WTC11 (cell line): ENCODE measurements at regions not wholly inside any gene's neighbourhood (a gene's known extent, or its start where the extent isn't known, plus 50 kb on each side); places are given as distances from the start of the nearest gene placed in this dataset.
"Not testable (repeated sequence)": the region's sequence is repeated elsewhere in the genome, so short reads cannot be mapped to it uniquely, and the experiment has no call there.

ENCODE experiments used
- ATAC-seq: fragments of 200-7000 bp; cut with Tn5 transposase; 2 replicates; pipeline ENCODE4 v1.10.0; 2021; ENCODE audit warnings: mild to moderate bottlenecking, moderate library complexity
- CTCF ChIA-PET: fragments of 300-600 bp; sonication (Branson Sonifier 250); formaldehyde crosslinking; loops from one replicate; lab custom pipeline; 2021; ENCODE audit warnings: antibody characterized with exemption; lab: Charles Lee
- POLR2A ChIA-PET: fragments of 350-600 bp; sonication (Branson Sonifier 250); formaldehyde crosslinking; loops from one replicate; lab custom pipeline; 2021; ENCODE audit warnings: antibody characterized with exemption; lab: Charles Lee
- DNase-seq: peaks from one replicate; pipeline ENCODE4 v3.0.0; 2021; ENCODE audit warnings: low spot score
- H3K27ac Mint-ChIP-seq: 2 replicates; pipeline ENCODE4 v1.8.0; 2021; ENCODE audit warnings: mixed read lengths
- H3K27me3 Mint-ChIP-seq: 2 replicates; pipeline ENCODE4 v1.8.0; 2021; ENCODE audit warnings: low read depth, mild to moderate bottlenecking, moderate library complexity, mixed read lengths
- H3K36me3 Mint-ChIP-seq: 2 replicates; pipeline ENCODE4 v1.8.0; 2021; ENCODE audit warnings: mixed read lengths
- H3K4me1 Mint-ChIP-seq: 2 replicates; pipeline ENCODE4 v1.8.0; 2022; ENCODE audit warnings: mixed read lengths
- H3K4me3 Mint-ChIP-seq: 2 replicates; pipeline ENCODE4 v1.8.0; 2021; ENCODE audit warnings: mild to moderate bottlenecking, moderate library complexity, mixed read lengths
- H3K9me3 Mint-ChIP-seq: 2 replicates; pipeline ENCODE4 v1.8.0; 2021; ENCODE audit warnings: mixed read lengths
- CREB1 ChIP-seq: sonication (generic); formaldehyde crosslinking; IDR thresholded peaks from 2 replicates; pipeline ENCODE4 v1.8.0; 2023; ENCODE audit warnings: mild to moderate bottlenecking, missing genetic modification reagents
- ESRRA ChIP-seq: sonication (generic); formaldehyde crosslinking; IDR thresholded peaks from 2 replicates; pipeline ENCODE4 v1.8.1; 2022; ENCODE audit warnings: mild to moderate bottlenecking, missing genetic modification reagents, borderline replicate concordance
- FOXK1 ChIP-seq: sonication (generic); formaldehyde crosslinking; IDR thresholded peaks from 2 replicates; pipeline ENCODE4 v1.8.0; 2022; ENCODE audit warnings: mild to moderate bottlenecking, moderate library complexity, missing genetic modification reagents
- JUN ChIP-seq: sonication (generic); formaldehyde crosslinking; IDR thresholded peaks from 2 replicates; pipeline ENCODE4 v1.8.0; 2023; ENCODE audit warnings: mild to moderate bottlenecking, missing genetic modification reagents
- MAX ChIP-seq: sonication (generic); formaldehyde crosslinking; IDR thresholded peaks from 2 replicates; pipeline ENCODE4 v1.8.0; 2022; ENCODE audit warnings: mild to moderate bottlenecking, missing genetic modification reagents
- OVOL2 ChIP-seq: fragments of 250-450 bp; sonication (Bioruptor Pico); IDR thresholded peaks from 2 replicates; pipeline ENCODE4 v1.9.0; 2021; ENCODE audit warnings: mild to moderate bottlenecking, borderline replicate concordance
- PRDM15 ChIP-seq: sonication (generic); formaldehyde crosslinking; IDR thresholded peaks from 2 replicates; pipeline ENCODE4 v1.8.0; 2022; ENCODE audit warnings: missing genetic modification reagents
- PREB ChIP-seq: sonication (generic); formaldehyde crosslinking; IDR thresholded peaks from 2 replicates; pipeline ENCODE4 v1.8.1; 2022; ENCODE audit warnings: mild to moderate bottlenecking, missing genetic modification reagents, moderate library complexity, borderline replicate concordance
- PRRX2 ChIP-seq: fragments of 250-450 bp; sonication (Bioruptor Pico); IDR thresholded peaks from 2 replicates; pipeline ENCODE4 v1.8.0; 2021; ENCODE audit warnings: mild to moderate bottlenecking
- USF1 ChIP-seq: sonication (generic); formaldehyde crosslinking; IDR thresholded peaks from 2 replicates; pipeline ENCODE4 v1.8.0; 2022; ENCODE audit warnings: mild to moderate bottlenecking, missing genetic modification reagents
- ZNF121 ChIP-seq: sonication (generic); formaldehyde crosslinking; IDR thresholded peaks from 2 replicates; pipeline ENCODE4 v1.8.0; 2023; ENCODE audit warnings: missing genetic modification reagents
- ZNF396 ChIP-seq: fragments of 250-450 bp; sonication (Bioruptor Pico); IDR thresholded peaks from 2 replicates; pipeline ENCODE4 v1.8.0; 2021; ENCODE audit warnings: mild to moderate bottlenecking, moderate library complexity, borderline replicate concordance
- ZNF532 ChIP-seq: fragments of 250-450 bp; sonication (Bioruptor Pico); IDR thresholded peaks from 2 replicates; pipeline ENCODE4 v1.9.0; 2021; ENCODE audit warnings: mild to moderate bottlenecking, borderline replicate concordance

GRCh38 chr1:2956576-2956975 lies 64.7 kb upstream of the ACTRT2 start:
- peaks cover 23% of the 10 kb centered on the region for H3K27me3 Mint-ChIP-seq
- H3K9me3 Mint-ChIP-seq, result peaks cover 69% of the 10 kb centered on the region
- no peak for TF ChIP-seq PRRX2
- TF ChIP-seq ZNF396 (CRISPR knock-in tag), result no peak
- no peak for TF ChIP-seq USF1
- TF ChIP-seq ZNF532, result no peak
- TF ChIP-seq ESRRA (CRISPR knock-in tag), result no peak
- TF ChIP-seq PRDM15 (CRISPR knock-in tag), result no peak
- no peak for TF ChIP-seq ZNF121 (CRISPR knock-in tag)
- TF ChIP-seq PREB, result no peak
- TF ChIP-seq JUN (CRISPR knock-in tag), result no peak
- TF ChIP-seq FOXK1 (CRISPR knock-in tag), result no peak
- TF ChIP-seq MAX, result no peak
- ATAC-seq, result no peak
- H3K36me3 Mint-ChIP-seq, result peaks cover 59% of the 10 kb centered on the region
- ChIA-PET POLR2A (no interaction called here), CTCF (no interaction called here)
- DNase-seq, result no peak
- H3K27ac Mint-ChIP-seq, result no peak overlapping the region
- H3K4me3 Mint-ChIP-seq, result no peak overlapping the region
- no peaks in the 10 kb centered on the region for H3K4me1 Mint-ChIP-seq

GRCh38 chr1:2957329-2957728 lies 63.9 kb upstream of the ACTRT2 start:
- peaks cover 23% of the 10 kb centered on the region for H3K27me3 Mint-ChIP-seq
- no peak overlapping the region for H3K4me3 Mint-ChIP-seq
- TF ChIP-seq OVOL2 (CRISPR knock-in tag) (no peak), CREB1 (CRISPR knock-in tag) (no peak), ESRRA (CRISPR knock-in tag) (no peak), USF1 (no peak)
- POLR2A ChIA-PET, result no interaction called here
- DNase-seq, result no peak
- no peak for ATAC-seq
- H3K9me3 Mint-ChIP-seq, result peaks cover 71% of the 10 kb centered on the region
- H3K4me1 Mint-ChIP-seq, result no peaks in the 10 kb centered on the region
- H3K36me3 Mint-ChIP-seq, result peaks cover 58% of the 10 kb centered on the region
- CTCF ChIA-PET, result no interaction called here
- no peak overlapping the region for H3K27ac Mint-ChIP-seq

- H3K27me3 Mint-ChIP-seq, result peaks cover 14% of the 10 kb centered on the region
- ATAC-seq, CTCF ChIA-PET, DNase-seq, POLR2A ChIA-PET, H3K4me3 Mint-ChIP-seq, H3K27ac Mint-ChIP-seq, H3K4me1 Mint-ChIP-seq: not testable (repeated sequence)
- peaks cover 48% of the 10 kb centered on the region for H3K36me3 Mint-ChIP-seq
- H3K9me3 Mint-ChIP-seq, result peaks cover 61% of the 10 kb centered on the region
These were observed 61.4 kb upstream of the ACTRT2 start for GRCh38 chr1:2959881-2960280.
